KMS-11 (cell line): ENCODE measurements at regions not wholly inside any gene's neighbourhood (a gene's known extent, or its start where the extent isn't known, plus 50 kb on each side); places are given as distances from the start of the nearest gene placed in this dataset.

Experiments used
- H2AFZ ChIP-seq: fragments of 200-600 bp; sonication (generic); 2 replicates; pipeline ENCODE4 v1.6.1; 2016; ENCODE audit warnings: antibody characterized with exemption, mixed run types, low read depth
- H3K27ac ChIP-seq: fragments of 200-600 bp; sonication (generic); 2 replicates; pipeline ENCODE4 v1.6.1; 2016; ENCODE audit warnings: mild to moderate bottlenecking, mixed run types
- H3K27me3 ChIP-seq: fragments of 200-600 bp; sonication (generic); 2 replicates; pipeline ENCODE4 v1.6.1; 2017; ENCODE audit warnings: mild to moderate bottlenecking, low read depth, mixed run types, moderate library complexity; ENCODE audit not compliant: insufficient read depth
- H3K36me3 ChIP-seq: fragments of 200-600 bp; sonication (generic); 2 replicates; pipeline ENCODE4 v1.6.1; 2017; ENCODE audit warnings: mild to moderate bottlenecking, mixed run types; ENCODE audit not compliant: insufficient read depth
- H3K4me1 ChIP-seq: fragments of 200-600 bp; sonication (generic); 2 replicates; pipeline ENCODE4 v1.6.1; 2016; ENCODE audit warnings: mild to moderate bottlenecking, low read depth, mixed run types; ENCODE audit not compliant: poor library complexity, severe bottlenecking
- H3K4me2 ChIP-seq: fragments of 200-600 bp; sonication (generic); 2 replicates; pipeline ENCODE4 v1.7.0; 2016; ENCODE audit warnings: mild to moderate bottlenecking, mixed run types
- H3K4me3 ChIP-seq: fragments of 200-600 bp; sonication (generic); IDR thresholded peaks from 2 replicates; pipeline ENCODE4 v1.6.1; 2017; ENCODE audit warnings: low read depth, low read length, mixed read lengths; ENCODE audit not compliant: insufficient read depth
- H3K79me2 ChIP-seq: fragments of 200-600 bp; sonication (generic); 2 replicates; pipeline ENCODE4 v1.6.1; 2016; ENCODE audit warnings: low read depth, mixed run types; ENCODE audit not compliant: insufficient read depth
- H3K9ac ChIP-seq: fragments of 200-600 bp; sonication (generic); 2 replicates; pipeline ENCODE4 v1.6.1; 2016; ENCODE audit warnings: mild to moderate bottlenecking, mixed run types
- H4K20me1 ChIP-seq: fragments of 200-600 bp; sonication (generic); 2 replicates; pipeline ENCODE4 v1.6.1; 2016; ENCODE audit warnings: mild to moderate bottlenecking, mixed run types; ENCODE audit not compliant: insufficient read depth
- TF ChIP-seq, protein P1 (sequence below): fragments of 200-600 bp; sonication (generic); conservative IDR thresholded peaks from 2 replicates; pipeline ENCODE4 v1.6.1; 2017; ENCODE audit warnings: low read depth, mild to moderate bottlenecking, antibody characterized with exemption, low read length, moderate library complexity, mixed read lengths

DNA sequence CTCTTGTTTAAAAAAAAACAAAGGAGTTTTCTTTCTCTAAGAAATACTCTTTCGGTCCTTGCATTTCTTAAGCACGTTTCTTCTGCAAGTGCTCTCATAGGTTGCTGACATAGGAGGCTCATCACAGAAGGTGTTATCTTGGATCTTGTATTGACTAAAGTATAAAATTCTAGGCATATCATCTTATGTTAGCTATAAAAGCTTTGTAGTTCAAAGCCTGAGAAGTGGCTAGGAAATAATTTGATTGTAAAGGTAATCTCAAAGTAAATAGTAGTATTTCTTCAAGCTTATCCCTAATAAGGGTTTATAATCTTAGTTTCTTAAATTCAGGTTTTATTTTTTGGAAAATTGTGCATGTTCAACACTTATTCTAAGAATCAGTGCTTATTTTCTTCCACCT is 778.9 kb downstream of the TMTC2 start:
- Histone ChIP-seq H3K79me2 (no peaks in the 10 kb centered on the region), H2AFZ (no peak overlapping the region), H3K4me1 (no peaks in the 10 kb centered on the region), H3K27ac (no peak overlapping the region), H3K36me3 (no peaks in the 10 kb centered on the region), H3K4me2 (no peak overlapping the region), H3K27me3 (no peaks in the 10 kb centered on the region), H3K9ac (no peak overlapping the region), H3K4me3 (no peak overlapping the region), H4K20me1 (no peaks in the 10 kb centered on the region)
- TF ChIP-seq, protein P1, sequence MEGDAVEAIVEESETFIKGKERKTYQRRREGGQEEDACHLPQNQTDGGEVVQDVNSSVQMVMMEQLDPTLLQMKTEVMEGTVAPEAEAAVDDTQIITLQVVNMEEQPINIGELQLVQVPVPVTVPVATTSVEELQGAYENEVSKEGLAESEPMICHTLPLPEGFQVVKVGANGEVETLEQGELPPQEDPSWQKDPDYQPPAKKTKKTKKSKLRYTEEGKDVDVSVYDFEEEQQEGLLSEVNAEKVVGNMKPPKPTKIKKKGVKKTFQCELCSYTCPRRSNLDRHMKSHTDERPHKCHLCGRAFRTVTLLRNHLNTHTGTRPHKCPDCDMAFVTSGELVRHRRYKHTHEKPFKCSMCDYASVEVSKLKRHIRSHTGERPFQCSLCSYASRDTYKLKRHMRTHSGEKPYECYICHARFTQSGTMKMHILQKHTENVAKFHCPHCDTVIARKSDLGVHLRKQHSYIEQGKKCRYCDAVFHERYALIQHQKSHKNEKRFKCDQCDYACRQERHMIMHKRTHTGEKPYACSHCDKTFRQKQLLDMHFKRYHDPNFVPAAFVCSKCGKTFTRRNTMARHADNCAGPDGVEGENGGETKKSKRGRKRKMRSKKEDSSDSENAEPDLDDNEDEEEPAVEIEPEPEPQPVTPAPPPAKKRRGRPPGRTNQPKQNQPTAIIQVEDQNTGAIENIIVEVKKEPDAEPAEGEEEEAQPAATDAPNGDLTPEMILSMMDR, result no peak

DNA sequence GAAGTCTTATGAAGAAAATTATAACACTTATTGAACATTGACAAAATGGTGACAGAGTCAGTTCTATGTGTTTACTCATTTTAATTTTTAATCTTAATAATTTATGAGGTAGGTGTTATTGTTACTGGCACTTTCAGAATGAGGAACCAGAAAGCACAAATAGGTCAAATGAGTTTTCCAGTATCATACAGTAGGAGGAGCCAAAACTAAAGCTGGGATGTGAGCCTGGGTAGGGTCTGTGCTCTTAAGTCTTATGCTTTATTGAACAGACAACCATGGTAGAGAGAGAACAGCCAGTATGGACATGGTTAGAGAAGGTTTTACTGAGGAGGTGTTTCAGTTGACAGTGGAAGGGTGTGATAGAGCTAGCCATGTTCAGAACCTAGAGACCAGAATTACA is 775.7 kb downstream of the TMTC2 start:
- Histone ChIP-seq H3K4me1 (no peaks in the 10 kb centered on the region), H3K36me3 (no peaks in the 10 kb centered on the region), H3K4me2 (no peak overlapping the region), H3K27me3 (no peaks in the 10 kb centered on the region), H4K20me1 (no peaks in the 10 kb centered on the region), H3K9ac (no peak overlapping the region), H2AFZ (no peak overlapping the region), H3K4me3 (no peak overlapping the region), H3K27ac (no peak overlapping the region), H3K79me2 (no peaks in the 10 kb centered on the region)
- TF ChIP-seq, protein P1, result no peak

DNA sequence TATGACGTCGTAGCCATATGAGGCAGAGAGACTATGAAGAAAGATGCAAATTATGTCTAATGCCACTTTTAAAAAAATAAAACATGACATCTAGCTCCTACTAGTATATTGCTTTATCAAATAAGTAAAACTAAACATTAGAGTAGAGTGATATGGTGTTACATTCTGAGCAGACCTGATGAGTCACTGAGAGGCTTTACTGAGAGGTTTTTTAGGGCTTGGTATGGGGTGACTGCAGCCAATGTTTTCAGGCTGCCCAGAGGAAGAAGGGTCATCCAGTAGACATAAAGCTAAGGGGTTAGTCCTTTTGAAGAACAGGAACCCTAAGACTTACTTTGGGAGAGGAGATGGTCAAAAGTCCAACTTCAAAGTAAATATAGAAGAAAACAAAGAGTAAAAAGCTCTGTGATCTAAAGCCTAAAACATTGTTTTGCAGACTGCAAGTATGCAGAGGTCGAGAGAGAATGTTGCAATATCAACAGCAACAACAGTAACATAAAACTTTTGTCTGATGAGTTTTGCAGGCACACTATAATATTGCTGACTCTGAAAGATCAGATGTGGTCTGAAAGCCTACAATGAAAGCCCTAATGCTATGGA is 774.7 kb downstream of the TMTC2 start:
- Histone ChIP-seq H3K79me2 (no peaks in the 10 kb centered on the region), H4K20me1 (no peaks in the 10 kb centered on the region), H3K27ac (no peak overlapping the region), H3K36me3 (no peaks in the 10 kb centered on the region), H3K4me3 (no peak overlapping the region), H2AFZ (no peak overlapping the region), H3K9ac (no peak overlapping the region), H3K4me1 (no peaks in the 10 kb centered on the region), H3K27me3 (no peaks in the 10 kb centered on the region), H3K4me2 (no peak overlapping the region)
- TF ChIP-seq, protein P1, result no peak

DNA sequence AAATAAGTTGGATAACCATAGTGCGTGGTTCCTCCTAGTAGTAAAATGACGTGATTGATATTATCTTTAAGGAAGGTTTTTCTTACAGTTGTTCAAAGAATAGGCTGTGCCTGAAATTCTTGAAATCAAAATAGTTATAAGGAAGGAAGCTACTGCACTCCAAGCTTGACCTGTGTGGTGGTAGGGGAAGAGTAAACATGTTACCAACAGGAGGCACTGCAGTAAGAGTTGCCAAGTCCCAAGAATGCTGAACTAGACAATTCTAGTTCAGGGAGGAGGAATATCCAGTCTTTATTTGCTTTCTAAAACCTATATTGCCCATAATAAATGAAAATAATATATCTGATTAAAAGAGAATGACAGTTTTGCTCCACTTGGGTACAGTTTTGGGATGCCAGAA is 764.5 kb downstream of the TMTC2 start:
- no peaks in the 10 kb centered on the region for H4K20me1 ChIP-seq
- H3K36me3 ChIP-seq, result no peaks in the 10 kb centered on the region
- no peak overlapping the region for H3K9ac ChIP-seq
- H3K27me3 ChIP-seq, result no peaks in the 10 kb centered on the region
- H3K4me3 ChIP-seq, result no peak overlapping the region
- TF ChIP-seq, protein P1, result no peak
- no peak overlapping the region for H3K4me2 ChIP-seq
- H2AFZ ChIP-seq, result no peak overlapping the region
- H3K27ac ChIP-seq, result no peak overlapping the region
- H3K79me2 ChIP-seq, result no peaks in the 10 kb centered on the region
- H3K4me1 ChIP-seq, result no peaks in the 10 kb centered on the region

DNA sequence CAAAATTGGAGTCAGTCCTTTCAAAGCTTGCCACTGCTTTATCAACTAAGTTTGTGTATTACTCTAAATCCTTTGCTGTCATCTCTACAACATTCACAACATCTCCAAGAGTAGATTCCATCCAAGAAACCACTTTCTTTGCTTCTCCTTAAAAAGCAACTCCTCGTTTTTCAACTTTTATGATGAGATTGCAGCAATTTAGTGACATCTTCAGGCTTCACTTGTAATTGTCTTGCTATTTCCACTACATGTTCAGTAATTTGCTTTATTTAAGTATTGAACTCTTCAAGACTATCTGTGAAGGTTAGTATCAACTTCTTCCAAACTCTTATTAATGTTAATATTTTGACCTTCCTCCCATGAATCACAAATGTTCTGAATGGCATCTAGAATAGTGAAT is 747.9 kb downstream of the TMTC2 start:
- Histone ChIP-seq H4K20me1 (no peaks in the 10 kb centered on the region), H3K9ac (no peak overlapping the region), H3K4me2 (no peak overlapping the region), H2AFZ (no peak overlapping the region), H3K79me2 (no peaks in the 10 kb centered on the region), H3K4me1 (no peaks in the 10 kb centered on the region), H3K4me3 (no peak overlapping the region), H3K36me3 (no peaks in the 10 kb centered on the region), H3K27me3 (no peaks in the 10 kb centered on the region), H3K27ac (no peak overlapping the region)
- TF ChIP-seq, protein P1, result no peak
